WERI-Rb-1 (cell line): ENCODE measurements at regions not wholly inside any gene's neighbourhood (a gene's known extent, or its start where the extent isn't known, plus 50 kb on each side); places are given as distances from the start of the nearest gene placed in this dataset.
"Not testable (repeated sequence)": the region's sequence is repeated elsewhere in the genome, so short reads cannot be mapped to it uniquely, and the experiment has no call there.

ENCODE experiments used
- DNase-seq: peaks from one replicate; pipeline ENCODE4 v3.0.0-alpha.2; 2020
- H3K27ac ChIP-seq: fragments of 250-450 bp; sonication (Bioruptor Pico); 2 replicates; pipeline ENCODE4 v1.5.1; 2020; ENCODE audit warnings: mild to moderate bottlenecking, moderate library complexity
- H3K27me3 ChIP-seq: fragments of 250-450 bp; sonication (Bioruptor Pico); 2 replicates; pipeline ENCODE4 v1.5.1; 2021; ENCODE audit warnings: mild to moderate bottlenecking, low read depth, moderate library complexity; ENCODE audit not compliant: insufficient read depth, severe bottlenecking
- H3K36me3 ChIP-seq: fragments of 250-450 bp; sonication (Bioruptor Pico); 2 replicates; pipeline ENCODE4 v1.5.1; 2020; ENCODE audit warnings: mild to moderate bottlenecking, moderate library complexity
- H3K4me3 ChIP-seq: 2 replicates; pipeline ENCODE4 v1.5.1; 2011; ENCODE audit warnings: low read depth, mild to moderate bottlenecking, control low read depth, low read length
- H3K9me3 ChIP-seq: fragments of 250-450 bp; sonication (Bioruptor Pico); 2 replicates; pipeline ENCODE4 v1.5.1; 2021; ENCODE audit warnings: mild to moderate bottlenecking, moderate library complexity; ENCODE audit not compliant: severe bottlenecking
- CTCF ChIP-seq: IDR thresholded peaks from 2 replicates; pipeline ENCODE4 v1.5.1; 2011; ENCODE audit warnings: low read depth, mild to moderate bottlenecking, control low read depth, inconsistent platforms, low read length

- H3K36me3 ChIP-seq, H3K9me3 ChIP-seq, H3K27ac ChIP-seq, DNase-seq, H3K27me3 ChIP-seq, H3K4me3 ChIP-seq: not testable (repeated sequence)
Measured at GRCh38 chr4:142897518-142897917, 51.4 kb upstream of the INPP4B start.

GRCh38 chr4:142900622-142901021, 54.5 kb upstream of the INPP4B start:
- no peak for TF ChIP-seq CTCF
- no peaks in the 10 kb centered on the region for H3K27me3 ChIP-seq
- DNase-seq: no peak
- no peak overlapping the region for H3K4me3 ChIP-seq
- no peaks in the 10 kb centered on the region for H3K9me3 ChIP-seq
- H3K27ac ChIP-seq: no peak overlapping the region
- no peaks in the 10 kb centered on the region for H3K36me3 ChIP-seq

GRCh38 chr4:142901166-142901662, 55.1 kb upstream of the INPP4B start:
- H3K27me3 ChIP-seq: no peaks in the 10 kb centered on the region
- H3K4me3 ChIP-seq: no peak overlapping the region
- no peaks in the 10 kb centered on the region for H3K9me3 ChIP-seq
- no peaks in the 10 kb centered on the region for H3K36me3 ChIP-seq
- TF ChIP-seq CTCF: no peak
- no peak for DNase-seq
- no peak overlapping the region for H3K27ac ChIP-seq

GRCh38 chr4:142903617-142904016, 57.5 kb upstream of the INPP4B start:
- not testable (repeated sequence) for H3K4me3 ChIP-seq, DNase-seq, H3K27me3 ChIP-seq, H3K36me3 ChIP-seq, H3K27ac ChIP-seq, H3K9me3 ChIP-seq

GRCh38 chr4:142909908-142910307, 63.8 kb upstream of the INPP4B start:
- TF ChIP-seq CTCF: no peak

GRCh38 chr4:142913034-142913433, 66.9 kb upstream of the INPP4B start:
- Histone ChIP-seq H3K4me3 (no peak overlapping the region), H3K27me3 (no peaks in the 10 kb centered on the region), H3K36me3 (no peaks in the 10 kb centered on the region), H3K27ac (no peak overlapping the region), H3K9me3 (no peaks in the 10 kb centered on the region)
- TF ChIP-seq CTCF: no peak
- no peak for DNase-seq

More at GRCh38 chr4:142909908-142910307, 63.8 kb upstream of the INPP4B start:
- no peak overlapping the region for H3K27ac ChIP-seq
- H3K36me3 ChIP-seq: no peaks in the 10 kb centered on the region
- no peaks in the 10 kb centered on the region for H3K9me3 ChIP-seq
- no peak for DNase-seq
- H3K4me3 ChIP-seq: no peak overlapping the region
- no peaks in the 10 kb centered on the region for H3K27me3 ChIP-seq

GRCh38 chr4:142913461-142914030, 67.4 kb upstream of the INPP4B start:
- no peak overlapping the region for H3K4me3 ChIP-seq
- DNase-seq: no peak
- no peaks in the 10 kb centered on the region for H3K36me3 ChIP-seq
- no peak overlapping the region for H3K27ac ChIP-seq
- H3K9me3 ChIP-seq: no peaks in the 10 kb centered on the region
- TF ChIP-seq CTCF: no peak
- no peaks in the 10 kb centered on the region for H3K27me3 ChIP-seq
